ENCODE measurements at regions not wholly inside any gene's neighbourhood (a gene's known extent, or its start where the extent isn't known, plus 50 kb on each side); places are given as distances from the start of the nearest gene placed in this dataset.

- TF ChIP-seq EZH2 (IDR thresholded peaks at IDR 0.05; ENCODE audit: low read length, unreplicated experiment) (no peak), CTCF (conservative IDR thresholded peaks at IDR 0.05; ENCODE audit: low read depth, low read length) (no peak), EZH2phosphoT487 (IDR thresholded peaks at IDR 0.05; ENCODE audit: borderline replicate concordance, low read length) (no peak)
Measured at GRCh38 chr21:38702196-38702595, 103.5 kb upstream of the ETS2 start.
